HG03558 (cell line): ENCODE measurements at regions not wholly inside any gene's neighbourhood (a gene's known extent, or its start where the extent isn't known, plus 50 kb on each side); places are given as distances from the start of the nearest gene placed in this dataset.
"Not testable (repeated sequence)": the region's sequence is repeated elsewhere in the genome, so short reads cannot be mapped to it uniquely, and the experiment has no call there.

Experiments used
- ATAC-seq: cut with Tn5 transposase; IDR thresholded peaks from one replicate; pipeline ENCODE4 v1.9.1; 2021; ENCODE audit warnings: moderate number of reproducible peaks; ENCODE audit not compliant: unreplicated experiment; ENCODE audit errors: extremely low read depth

GRCh38 chr3:137293086-137293485, 335.3 kb downstream of the IL20RB start:
- ATAC-seq: no peak

- no peak for ATAC-seq
These were observed 336.4 kb downstream of the IL20RB start for GRCh38 chr3:137294139-137294538.

- ATAC-seq: no peak
These were observed 337.1 kb downstream of the IL20RB start for GRCh38 chr3:137294839-137295238.

GRCh38 chr3:137295336-137295735, 337.6 kb downstream of the IL20RB start:
- no peak for ATAC-seq

- ATAC-seq: no peak
These were observed 338.3 kb downstream of the IL20RB start for GRCh38 chr3:137296116-137296515.

DNA sequence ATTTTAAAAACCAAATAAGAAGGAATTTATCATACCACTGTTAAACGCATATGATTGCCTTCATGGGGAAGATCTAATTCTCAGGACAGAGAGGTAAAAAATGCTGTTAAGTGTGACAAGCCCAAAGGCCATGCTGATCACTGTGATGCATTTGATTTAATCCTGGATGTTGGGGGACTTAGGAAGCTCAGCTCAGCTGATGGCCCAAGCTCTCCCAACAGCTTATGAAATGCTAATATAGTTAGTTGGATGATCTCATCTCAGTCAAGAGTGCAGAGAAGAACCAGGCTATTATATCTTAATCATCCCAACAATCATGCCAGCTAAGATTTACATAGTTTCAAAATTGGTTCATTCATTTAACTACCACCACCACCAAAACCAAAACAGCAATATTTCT, 340.0 kb downstream of the IL20RB start:
- ATAC-seq: no peak

DNA sequence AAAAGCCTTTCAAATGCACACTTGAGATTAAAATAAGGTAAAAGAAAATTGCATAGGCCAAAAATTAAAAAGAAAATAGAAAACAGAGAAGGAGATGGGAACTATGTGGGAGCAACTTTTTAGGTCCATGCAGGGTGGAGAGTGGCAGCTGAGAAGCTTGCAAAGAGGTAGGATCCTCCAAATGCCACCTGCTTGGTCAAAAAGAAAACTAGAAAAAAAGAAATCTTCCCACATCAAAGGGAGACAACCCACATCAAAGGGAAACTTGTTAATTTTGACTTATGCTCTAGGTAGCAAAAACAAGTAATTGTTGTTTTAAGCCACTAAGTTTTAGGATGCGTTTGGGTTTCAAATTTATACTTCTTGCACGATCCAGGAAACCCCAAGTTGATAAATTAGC, 342.9 kb downstream of the IL20RB start:
- no peak for ATAC-seq

DNA sequence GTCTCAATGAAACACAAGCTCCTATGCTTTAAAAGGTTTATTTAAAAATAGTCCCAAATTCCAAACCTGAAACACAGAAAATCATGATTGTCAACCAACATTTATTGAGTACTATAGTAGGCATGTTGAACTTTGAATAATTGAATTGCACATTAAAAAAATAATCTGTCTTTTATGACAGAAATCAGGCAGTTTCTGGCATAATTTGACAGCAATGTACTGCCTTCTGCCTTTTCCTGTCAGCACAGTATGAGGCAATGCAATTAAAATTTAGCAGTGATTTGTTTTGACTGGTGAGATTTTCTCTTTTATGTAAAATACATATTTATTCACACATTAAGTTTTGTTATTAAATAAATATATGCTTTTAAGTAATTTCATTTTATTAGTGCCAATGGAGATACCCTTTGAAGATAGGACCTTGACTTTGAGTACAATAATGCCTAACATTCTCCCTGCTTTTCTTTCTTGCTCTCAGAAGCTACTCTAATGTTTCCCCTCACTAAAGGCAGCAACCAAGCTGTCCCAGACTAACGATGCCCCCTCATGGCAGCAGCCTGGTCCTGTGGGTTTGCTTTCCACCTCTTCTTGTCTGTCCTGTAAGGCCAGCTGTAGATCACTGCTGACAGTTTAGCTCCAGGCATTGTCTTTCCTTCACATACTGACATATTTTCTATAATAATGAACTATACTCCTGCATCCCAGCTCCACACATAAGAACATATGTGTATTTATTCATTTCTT, 346.7 kb downstream of the IL20RB start:
- no peak for ATAC-seq

GRCh38 chr3:137324114-137324513, 366.3 kb downstream of the IL20RB start:
- ATAC-seq: no peak

GRCh38 chr3:137325170-137325569, 367.4 kb downstream of the IL20RB start:
- ATAC-seq: no peak

GRCh38 chr3:137325934-137326333, 368.2 kb downstream of the IL20RB start:
- no peak for ATAC-seq

DNA sequence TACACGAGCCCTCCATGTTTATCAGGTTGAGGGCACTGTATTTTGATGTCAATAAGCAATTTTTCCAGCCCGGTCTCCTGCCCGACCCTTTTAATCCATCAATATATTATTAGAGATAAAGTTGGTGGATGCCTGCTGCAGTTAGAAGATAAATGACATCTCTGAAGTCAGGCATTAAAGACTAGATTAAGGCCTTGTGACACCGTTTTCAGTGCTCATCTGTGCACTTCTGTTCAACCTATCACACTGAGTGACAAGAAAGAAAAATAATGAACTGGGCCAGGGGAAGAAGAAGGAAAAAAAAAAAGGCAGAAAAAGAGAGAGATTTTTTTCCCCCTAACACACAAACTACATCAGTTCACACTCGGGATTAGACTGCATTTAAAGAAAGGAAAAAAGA, 371.8 kb downstream of the IL20RB start:
- ATAC-seq: no peak

- ATAC-seq: no peak
These were observed 372.5 kb downstream of the IL20RB start for GRCh38 chr3:137330246-137330645.

GRCh38 chr3:137332297-137332696, 374.5 kb downstream of the IL20RB start:
- no peak for ATAC-seq

GRCh38 chr3:137335478-137335877, 377.7 kb downstream of the IL20RB start:
- ATAC-seq: no peak

GRCh38 chr3:137338400-137338799, 380.6 kb downstream of the IL20RB start:
- not testable (repeated sequence) for ATAC-seq

DNA sequence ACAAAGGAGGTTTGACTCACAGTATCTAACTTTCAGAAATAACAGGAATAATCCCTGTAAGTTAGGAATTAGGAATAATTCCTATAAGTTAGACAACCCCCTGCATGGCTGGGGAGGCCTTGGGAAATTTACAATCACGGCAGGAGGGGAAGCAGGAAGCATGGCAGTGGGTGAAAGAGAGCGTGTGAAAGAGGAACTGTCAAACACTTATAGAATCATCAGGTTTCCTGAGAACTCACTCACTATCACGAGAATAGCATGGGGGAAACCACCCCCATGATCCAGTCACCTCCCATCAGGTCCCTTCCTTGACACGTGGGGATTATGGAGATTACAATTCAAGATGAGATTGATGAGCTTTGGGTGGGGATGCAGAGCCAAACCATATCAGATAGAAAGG, 385.5 kb downstream of the IL20RB start:
- no peak for ATAC-seq

DNA sequence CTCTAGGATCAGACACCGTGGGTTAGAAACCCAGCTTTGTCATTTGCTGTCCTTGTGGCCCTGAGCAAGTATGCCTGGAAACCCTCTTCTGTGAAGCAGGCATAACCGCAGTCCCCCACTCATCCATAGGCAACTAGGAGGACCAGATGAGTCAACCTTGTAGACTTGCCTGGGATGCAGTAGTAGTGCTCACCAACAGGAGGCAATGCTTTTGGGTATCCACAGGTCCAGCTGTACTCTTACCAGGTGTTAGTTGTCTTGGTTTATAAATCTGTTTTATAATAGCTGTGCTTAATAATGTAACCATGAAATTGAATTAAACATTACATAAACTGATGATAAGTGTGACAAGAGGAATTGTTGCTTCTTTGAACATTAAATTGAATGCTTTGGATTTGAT, 389.3 kb downstream of the IL20RB start:
- ATAC-seq: no peak

GRCh38 chr3:137347817-137348368, 390.1 kb downstream of the IL20RB start:
- no peak for ATAC-seq

DNA sequence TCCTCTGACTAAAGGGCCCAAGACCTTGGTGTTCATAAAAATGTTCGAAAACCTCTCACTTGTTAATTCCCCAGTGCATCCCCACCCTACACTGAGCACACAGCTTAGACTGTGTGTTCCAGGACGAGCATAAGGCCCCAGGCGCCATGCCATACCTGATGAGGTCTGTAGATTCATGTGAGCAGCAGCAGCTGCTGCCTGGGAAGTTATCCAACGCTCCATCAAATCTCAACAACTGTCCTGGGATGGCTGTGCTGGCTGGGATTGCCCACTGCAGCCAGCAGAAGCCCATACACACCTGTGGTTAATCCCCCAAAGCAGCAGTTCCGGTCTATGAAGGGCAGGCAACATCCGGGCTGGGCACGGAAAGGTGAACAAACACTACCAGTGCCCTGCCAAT, 391.2 kb downstream of the IL20RB start:
- ATAC-seq: no peak

DNA sequence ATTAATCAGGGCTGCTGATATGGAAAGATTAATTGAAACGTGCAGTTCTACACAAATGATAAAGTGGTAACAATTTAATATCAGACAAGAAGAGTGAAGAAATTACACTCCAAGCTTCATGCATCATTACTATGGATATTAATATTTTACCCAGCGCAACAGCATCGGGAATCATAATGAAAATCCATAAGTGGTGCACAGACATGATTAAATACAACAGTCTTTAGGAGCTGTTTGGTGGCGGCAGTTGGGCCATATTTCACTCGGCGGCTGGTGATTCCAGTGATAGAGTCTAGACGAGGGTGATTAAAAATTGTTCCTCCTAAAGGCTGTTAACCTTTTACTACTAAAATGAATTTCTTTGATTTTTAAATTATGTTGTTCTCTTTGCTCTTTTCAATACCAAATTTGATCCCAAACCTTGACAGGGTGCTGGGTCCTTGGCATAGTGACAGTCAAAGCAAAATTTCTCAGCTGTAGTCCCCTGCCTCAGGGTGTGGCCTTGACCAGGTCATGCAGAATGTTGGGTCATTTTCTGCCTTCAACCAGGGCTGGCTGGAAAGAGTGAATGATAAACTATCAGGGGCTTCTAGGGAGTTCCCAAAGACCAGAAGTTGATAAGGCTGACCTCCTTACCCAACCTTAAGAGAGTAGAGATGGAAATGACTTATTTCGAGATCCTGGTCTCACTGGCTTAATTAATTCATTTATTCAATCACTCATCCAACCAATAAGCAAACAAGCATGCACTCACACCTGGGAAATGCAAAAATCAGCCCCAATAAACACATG, 392.0 kb downstream of the IL20RB start:
- no peak for ATAC-seq
